GM12892 (cell line): ENCODE measurements at regions not wholly inside any gene's neighbourhood (a gene's known extent, or its start where the extent isn't known, plus 50 kb on each side); places are given as distances from the start of the nearest gene placed in this dataset.

Experiments
- DNase-seq: peaks from one replicate; pipeline ENCODE4 v3.0.0; 2011; ENCODE audit not compliant: insufficient read length
- FAIRE-seq: peaks from 2 replicates; lab custom pipeline; 2011; peaks lifted over from hg19 to GRCh38; lab: Jason Lieb, UNC
- POLR2A ChIP-seq: IDR thresholded peaks from 2 replicates; pipeline ENCODE4 v1.6.1; 2011; ENCODE audit warnings: low read depth, low read length, control low read depth
- POLR2AphosphoS5 ChIP-seq: IDR thresholded peaks from 2 replicates; pipeline ENCODE4 v1.6.1; 2011; ENCODE audit warnings: low read depth, low read length, control low read depth
- TAF1 ChIP-seq: IDR thresholded peaks from 2 replicates; pipeline ENCODE4 v1.6.1; 2011; ENCODE audit warnings: low read depth, mild to moderate bottlenecking, control low read depth, low read length, borderline replicate concordance

- FAIRE-seq, result no peak
- no peak for TF ChIP-seq POLR2A
- no peak for DNase-seq
Observed at GRCh38 chr2:107197594-107198294, 311.8 kb upstream of the ST6GAL2 start.

GRCh38 chr2:107202962-107203591 lies 317.1 kb upstream of the ST6GAL2 start:
- DNase-seq (no peak), FAIRE-seq (no peak)
- TF ChIP-seq POLR2A (no peak), POLR2AphosphoS5 (no peak), TAF1 (no peak)

DNA sequence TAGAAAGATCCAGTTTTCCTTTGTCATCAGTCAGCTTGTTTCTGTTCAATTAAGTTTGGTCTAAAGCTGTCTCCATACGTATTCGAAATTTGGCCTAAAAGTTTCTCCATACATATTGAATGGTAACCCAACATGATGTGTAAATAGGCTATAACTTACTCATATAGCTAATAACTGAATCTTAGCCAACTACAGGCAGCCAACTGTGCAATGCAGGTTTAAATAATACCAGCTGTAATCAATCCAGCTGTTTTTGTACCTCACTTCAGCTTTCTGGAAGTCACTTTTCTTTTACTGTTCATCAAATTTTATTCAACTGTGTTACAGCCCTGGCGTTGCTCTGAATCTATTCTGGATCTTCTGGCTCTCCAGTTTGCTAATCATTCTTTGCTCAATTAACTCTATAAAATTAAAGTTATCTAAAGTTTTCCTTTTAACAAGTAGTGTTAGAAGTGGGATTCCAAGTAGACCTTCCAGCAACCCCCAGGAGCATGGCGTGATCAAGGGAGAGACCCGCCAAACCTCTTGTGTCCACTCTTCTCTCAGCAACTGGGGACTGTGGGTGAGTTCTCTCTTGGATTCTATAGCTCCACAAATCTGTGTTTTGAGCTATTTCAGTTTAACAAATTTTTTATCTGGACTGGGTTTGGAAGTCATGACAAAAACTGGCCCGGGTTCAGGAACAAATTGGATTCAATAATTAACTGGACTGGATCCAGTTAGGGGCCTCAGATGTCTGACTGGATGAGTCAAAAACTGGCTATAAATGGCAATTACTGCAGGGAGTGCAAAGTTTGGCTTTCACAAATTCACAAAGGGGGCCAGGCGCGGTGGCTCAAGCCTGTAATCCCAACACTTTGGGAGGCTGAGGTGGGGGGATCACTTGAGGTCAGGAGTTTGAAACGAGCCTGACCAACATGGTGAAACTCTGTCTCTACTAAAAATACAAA lies 329.7 kb upstream of the ST6GAL2 start:
- DNase-seq, result no peak
- no peak for FAIRE-seq
- TF ChIP-seq POLR2A (no peak), TAF1 (no peak), POLR2AphosphoS5 (no peak)

- TF ChIP-seq POLR2AphosphoS5 (no peak), POLR2A (no peak), TAF1 (no peak)
- DNase-seq, result no peak
- no peak for FAIRE-seq
Observed at GRCh38 chr2:107218208-107218607, 332.2 kb upstream of the ST6GAL2 start.

DNA sequence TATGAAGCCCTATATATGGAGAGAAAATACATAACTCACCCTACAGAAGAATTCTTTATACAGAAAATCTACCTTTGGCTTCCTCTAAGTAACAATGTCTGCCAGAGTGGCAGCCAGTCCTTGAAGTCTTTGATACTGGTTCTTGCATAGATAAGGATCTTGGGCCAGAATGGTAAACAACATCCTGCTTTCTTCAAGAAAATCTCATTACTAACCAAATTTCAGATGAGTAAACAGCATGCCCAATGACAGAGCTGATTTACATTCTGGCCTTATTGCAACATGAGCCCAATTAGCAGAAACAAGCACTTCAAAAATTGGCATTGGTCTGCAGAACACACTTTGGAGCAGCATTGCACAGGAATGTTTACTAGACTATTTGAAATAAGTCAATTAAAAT lies 336.5 kb upstream of the ST6GAL2 start:
- no peak for DNase-seq
- no peak for FAIRE-seq
- TF ChIP-seq TAF1 (no peak), POLR2A (no peak), POLR2AphosphoS5 (no peak)

DNA sequence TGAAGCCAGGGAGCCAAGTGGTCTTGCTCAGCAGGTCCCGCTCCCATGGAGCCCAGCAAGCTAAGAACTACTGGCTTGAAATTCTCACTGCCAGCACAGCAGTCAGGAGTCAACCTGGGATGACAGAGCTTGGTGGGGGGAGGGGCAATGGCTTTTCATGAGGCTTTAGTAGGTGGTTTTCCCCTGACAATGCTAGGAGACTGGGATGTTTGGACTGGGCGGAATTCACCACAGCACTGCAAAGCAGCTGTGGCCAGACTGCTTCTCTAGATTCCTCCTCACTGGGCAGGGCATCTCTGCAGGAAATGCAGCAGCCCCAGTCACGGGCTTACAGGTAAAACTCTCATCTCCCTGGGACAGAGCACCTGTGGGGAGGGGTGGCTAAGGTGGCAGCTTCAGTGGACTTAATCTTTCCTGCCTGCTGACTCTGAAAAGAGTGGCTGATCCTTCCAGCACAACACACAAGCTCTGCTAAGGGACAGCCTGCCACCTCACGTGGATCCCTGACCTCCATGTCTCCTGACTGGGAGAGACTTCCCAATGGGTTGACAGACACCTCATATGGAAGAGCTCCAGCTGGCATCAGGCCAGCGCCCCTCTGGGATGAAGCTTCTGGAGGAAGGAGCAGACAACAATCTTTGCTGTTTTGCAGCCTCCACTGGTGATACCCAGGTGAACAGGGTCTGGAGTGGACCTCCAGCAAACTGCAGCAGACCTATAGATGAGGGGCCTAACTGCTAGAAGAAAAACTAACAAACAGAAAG lies 349.7 kb upstream of the ST6GAL2 start:
- no peak for DNase-seq
- FAIRE-seq, result no peak
- TF ChIP-seq POLR2AphosphoS5, result no peak
- TF ChIP-seq TAF1, result no peak
- no peak for TF ChIP-seq POLR2A

DNA sequence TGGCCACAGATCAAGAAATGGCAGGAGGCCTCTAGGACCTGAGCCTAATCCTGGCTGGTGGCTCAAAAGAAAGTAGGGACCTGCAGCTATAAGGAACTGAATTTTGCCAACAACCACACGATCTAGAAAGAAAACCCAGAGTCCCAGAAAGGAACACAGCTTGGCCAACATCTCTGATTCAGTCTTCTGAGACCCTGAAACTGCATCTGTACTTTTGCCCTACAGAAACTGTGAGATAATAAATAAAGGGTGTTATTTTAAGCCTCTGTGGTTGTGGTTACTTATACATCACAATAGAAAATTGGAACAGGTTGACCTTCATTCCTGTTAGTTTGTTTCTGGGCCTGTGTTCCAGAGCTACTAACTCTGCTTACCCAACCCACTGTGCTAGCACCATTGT lies 356.8 kb upstream of the ST6GAL2 start:
- FAIRE-seq (no peak), DNase-seq (no peak)
- TF ChIP-seq POLR2AphosphoS5, result no peak
- no peak for TF ChIP-seq POLR2A
- TF ChIP-seq TAF1, result no peak

DNA sequence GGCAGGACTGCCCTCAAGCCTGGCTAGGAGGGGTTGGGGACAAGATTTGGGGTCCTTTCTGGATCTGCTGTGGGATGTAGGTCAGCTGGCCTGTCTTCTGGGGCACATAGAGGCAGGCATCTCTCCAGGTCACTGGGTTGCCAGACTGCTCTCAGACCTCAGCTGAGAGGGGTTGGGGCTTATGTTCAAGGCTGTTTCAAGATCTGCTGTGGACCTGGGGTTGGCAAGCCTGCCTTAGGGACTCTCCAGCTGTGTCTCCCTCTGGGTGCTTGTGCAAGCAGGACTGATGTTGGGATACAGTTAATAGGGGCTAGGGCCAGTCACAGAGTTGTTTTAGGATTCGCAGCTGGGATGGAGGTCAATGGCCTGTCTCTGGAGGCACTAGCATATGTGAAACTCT lies 363.0 kb upstream of the ST6GAL2 start:
- DNase-seq, result no peak
- FAIRE-seq, result no peak
- no peak for TF ChIP-seq TAF1
- TF ChIP-seq POLR2AphosphoS5, result no peak
- no peak for TF ChIP-seq POLR2A

DNA sequence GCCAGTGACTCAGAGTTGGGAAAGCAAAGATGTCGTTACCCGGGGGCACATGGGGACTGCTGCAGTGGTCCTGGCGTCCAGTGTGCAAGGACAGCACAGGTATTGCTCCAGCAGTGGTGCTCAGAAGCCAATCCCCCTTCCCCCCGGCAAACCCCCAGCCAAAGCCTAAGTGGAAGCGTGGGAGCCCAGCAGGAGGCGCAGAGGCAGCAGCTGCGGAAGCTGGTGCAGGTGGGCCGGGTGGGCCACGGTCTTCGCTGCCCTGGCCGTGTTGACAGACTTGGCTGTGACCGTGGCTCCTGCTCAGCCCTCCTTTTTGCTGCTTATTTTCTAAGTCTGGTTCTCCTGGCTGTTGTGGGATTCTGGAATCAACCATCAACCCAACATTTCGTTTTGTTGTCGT lies 369.8 kb upstream of the ST6GAL2 start:
- no peak for FAIRE-seq
- no peak for DNase-seq
- no peak for TF ChIP-seq POLR2AphosphoS5
- no peak for TF ChIP-seq TAF1
- TF ChIP-seq POLR2A, result no peak

GRCh38 chr2:107258531-107259407 lies 372.8 kb upstream of the ST6GAL2 start:
- no peak for FAIRE-seq
- DNase-seq, result no peak

More at GRCh38 chr2:107258531-107259407, 372.8 kb upstream of the ST6GAL2 start:
- TF ChIP-seq POLR2A (no peak), POLR2AphosphoS5 (no peak), TAF1 (no peak)
